CD4-positive, alpha-beta memory T cell (primary cell): ENCODE measurements at regions not wholly inside any gene's neighbourhood (a gene's known extent, or its start where the extent isn't known, plus 50 kb on each side); places are given as distances from the start of the nearest gene placed in this dataset.
"Not testable (repeated sequence)": the region's sequence is repeated elsewhere in the genome, so short reads cannot be mapped to it uniquely, and the experiment has no call there.

Experiments used
- CTCF ChIA-PET: fragments of 350-600 bp; sonication (Branson Sonifier 250); formaldehyde crosslinking; loops from one replicate; lab custom pipeline; 2021; ENCODE audit warnings: inconsistent platforms; ENCODE audit not compliant: partially characterized antibody; lab: Charles Lee
- POLR2A ChIA-PET: fragments of 350-600 bp; sonication (Branson Sonifier 250); formaldehyde crosslinking; loops from one replicate; lab custom pipeline; 2021; ENCODE audit not compliant: partially characterized antibody; lab: Charles Lee
- DNase-seq, 5 donors: peaks; one replicate each; pipeline versions ENCODE4 v3.0.0 to v3.0.0-alpha.2; 2020 to 2022; ENCODE audit warnings: mixed read lengths in 1 of 5
- H3K27ac ChIP-seq: one replicate; pipeline ENCODE4 v1.7.0; 2013; ENCODE audit warnings: low read depth, low read length
- H3K27me3 ChIP-seq: 2 replicates; pipeline ENCODE4 v1.7.0; 2013; ENCODE audit warnings: mild to moderate bottlenecking, low read length, moderate library complexity; ENCODE audit not compliant: insufficient read depth
- H3K36me3 ChIP-seq: 2 replicates; pipeline ENCODE4 v1.7.0; 2013; ENCODE audit warnings: mild to moderate bottlenecking, low read length, moderate library complexity; ENCODE audit not compliant: insufficient read depth
- H3K4me1 ChIP-seq: 2 replicates; pipeline ENCODE4 v1.7.0; 2013; ENCODE audit warnings: mild to moderate bottlenecking, low read length, moderate library complexity; ENCODE audit not compliant: insufficient read depth
- H3K4me3 ChIP-seq, 2 donors: one replicate each; pipeline ENCODE4 v1.7.0; 2013; ENCODE audit warnings: low read length in 2 of 2, mild to moderate bottlenecking in 1 of 2
- H3K9me3 ChIP-seq, 2 donors: one replicate each; pipeline ENCODE4 v1.7.0; 2013; ENCODE audit warnings: low read length in 2 of 2, control low read depth in 1 of 2; ENCODE audit not compliant: control insufficient read depth in 1 of 2
- H3K27ac Mint-ChIP-seq, 7 donors: one replicate each; pipeline ENCODE4 v1.8.0; 2020 to 2021; ENCODE audit warnings: mixed read lengths in 7 of 7, mild to moderate bottlenecking in 6 of 7, inconsistent platforms in 3 of 7, moderate library complexity in 3 of 7
- H3K27me3 Mint-ChIP-seq, 2 donors: one replicate each; pipeline ENCODE4 v1.8.0; 2020 to 2021; ENCODE audit warnings: mixed read lengths in 2 of 2
- H3K36me3 Mint-ChIP-seq, 2 donors: one replicate each; pipeline ENCODE4 v1.8.0; 2020 to 2021; ENCODE audit warnings: mixed read lengths in 2 of 2, inconsistent platforms in 1 of 2, mild to moderate bottlenecking in 1 of 2
- H3K4me1 Mint-ChIP-seq, 4 donors: one replicate each; pipeline ENCODE4 v1.8.0; 2020 to 2021; ENCODE audit warnings: mixed read lengths in 4 of 4, mild to moderate bottlenecking in 1 of 4
- H3K4me3 Mint-ChIP-seq, 8 donors: one replicate each; pipeline ENCODE4 v1.8.0; 2020 to 2021; ENCODE audit warnings: mixed read lengths in 8 of 8, mild to moderate bottlenecking in 7 of 8, moderate library complexity in 6 of 8, inconsistent platforms in 3 of 8
- H3K9me3 Mint-ChIP-seq, 8 donors: one replicate each; pipeline ENCODE4 v1.8.0; 2020 to 2021; ENCODE audit warnings: mixed read lengths in 8 of 8, mild to moderate bottlenecking in 5 of 8, inconsistent platforms in 3 of 8, moderate library complexity in 1 of 8
- intact Hi-C: fragments of 100-400 bp; cut with micrococcal nuclease; formaldehyde crosslinking; loops from one replicate; pipeline ENCODE4 v1.15.1; 2023

GRCh38 chr14:51366460-51366859, 126.4 kb downstream of the TMX1 start:
- H3K36me3 Mint-ChIP-seq, H3K9me3 Mint-ChIP-seq, intact Hi-C loops, H3K27me3 Mint-ChIP-seq, H3K4me3 ChIP-seq, H3K4me1 ChIP-seq, H3K27ac ChIP-seq, POLR2A ChIA-PET, H3K27ac Mint-ChIP-seq, CTCF ChIA-PET, H3K9me3 ChIP-seq, H3K36me3 ChIP-seq, H3K4me3 Mint-ChIP-seq, H3K4me1 Mint-ChIP-seq, H3K27me3 ChIP-seq, DNase-seq: not testable (repeated sequence)

GRCh38 chr14:51366866-51367599, 127.0 kb downstream of the TMX1 start:
- DNase-seq, POLR2A ChIA-PET, H3K27me3 Mint-ChIP-seq, H3K27ac ChIP-seq, H3K4me3 ChIP-seq, H3K4me3 Mint-ChIP-seq, H3K27me3 ChIP-seq, H3K4me1 ChIP-seq, H3K27ac Mint-ChIP-seq, CTCF ChIA-PET, H3K9me3 Mint-ChIP-seq, H3K36me3 Mint-ChIP-seq, H3K4me1 Mint-ChIP-seq, intact Hi-C loops, H3K9me3 ChIP-seq, H3K36me3 ChIP-seq: not testable (repeated sequence)

- H3K27me3 Mint-ChIP-seq = peaks cover 7 to 13% of the 10 kb centered on the region in 2 donors
- intact Hi-C loops = no loop called here
- ChIA-PET POLR2A (no interaction called here), CTCF (no interaction called here)
- Histone ChIP-seq H3K27me3 (no peaks in the 10 kb centered on the region), H3K27ac (no peak overlapping the region), H3K36me3 (no peaks in the 10 kb centered on the region), H3K4me1 (no peaks in the 10 kb centered on the region), H3K9me3 (no peaks in the 10 kb centered on the region), H3K4me3 (no peak overlapping the region)
- no peak for DNase-seq
- no peaks in the 10 kb centered on the region for H3K36me3 Mint-ChIP-seq
- H3K4me3 Mint-ChIP-seq = no peak overlapping the region
- H3K27ac Mint-ChIP-seq = no peak overlapping the region
- no peaks in the 10 kb centered on the region for H3K4me1 Mint-ChIP-seq
- H3K9me3 Mint-ChIP-seq = no peaks in the 10 kb centered on the region
These were observed 127.5 kb downstream of the TMX1 start for GRCh38 chr14:51367600-51367931.

DNA sequence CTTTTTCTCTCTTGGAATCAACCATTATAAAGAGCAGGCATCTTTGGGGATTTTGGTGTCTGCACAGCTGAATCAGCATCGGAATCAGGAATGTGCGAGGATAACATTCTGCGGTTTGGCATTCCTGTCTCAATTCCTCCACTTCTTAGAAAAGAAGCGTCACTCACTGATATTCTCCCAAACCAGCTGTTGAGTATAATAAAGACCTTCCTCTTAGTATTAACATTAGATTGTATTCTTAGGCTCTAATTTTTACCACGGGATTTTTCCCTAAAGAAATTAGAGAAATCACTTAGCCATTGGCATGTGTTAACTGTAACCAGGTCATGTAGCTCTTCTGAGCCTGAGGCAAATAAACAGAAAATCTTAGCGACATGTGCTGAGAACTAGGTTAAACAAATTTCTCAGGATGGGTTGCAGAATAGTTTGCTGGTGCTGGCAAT, 128.7 kb downstream of the TMX1 start:
- Mint-ChIP-seq H3K4me1 (no peaks in the 10 kb centered on the region), H3K27ac (no peak overlapping the region), H3K9me3 (no peaks in the 10 kb centered on the region), H3K27me3 (peaks cover 7 to 13% of the 10 kb centered on the region in 2 donors), H3K4me3 (no peak overlapping the region), H3K36me3 (no peaks in the 10 kb centered on the region)
- DNase-seq = no peak
- POLR2A ChIA-PET = no interaction called here
- H3K4me3 ChIP-seq = no peak overlapping the region
- no peaks in the 10 kb centered on the region for H3K36me3 ChIP-seq
- no peaks in the 10 kb centered on the region for H3K4me1 ChIP-seq
- H3K27me3 ChIP-seq = no peaks in the 10 kb centered on the region
- H3K27ac ChIP-seq = no peak overlapping the region
- CTCF ChIA-PET = interaction anchor here (1.3 kb wide), 1 partner anchor 15 kb away, joined by 3 read pairs; no protein-coding TSS in a partner anchor
- no peaks in the 10 kb centered on the region for H3K9me3 ChIP-seq
- intact Hi-C loops = no loop called here

GRCh38 chr14:51369814-51370213, 129.8 kb downstream of the TMX1 start:
- ChIA-PET POLR2A (no interaction called here), CTCF (interaction anchor here (1.3 to 1.7 kb wide), 3 partner anchors 14 to 410 kb away, joined by 3 to 4 read pairs (median 3); no protein-coding TSS in a partner anchor)
- Histone ChIP-seq H3K27me3 (no peaks in the 10 kb centered on the region), H3K36me3 (no peaks in the 10 kb centered on the region), H3K4me1 (no peaks in the 10 kb centered on the region), H3K9me3 (no peaks in the 10 kb centered on the region), H3K4me3 (no peak overlapping the region), H3K27ac (no peak overlapping the region)
- Mint-ChIP-seq H3K4me1 (no peaks in the 10 kb centered on the region), H3K36me3 (no peaks in the 10 kb centered on the region), H3K4me3 (no peak overlapping the region), H3K27ac (no peak overlapping the region), H3K9me3 (no peaks in the 10 kb centered on the region), H3K27me3 (peaks cover 7 to 13% of the 10 kb centered on the region in 2 donors)
- intact Hi-C loops = loop anchor here (1.0 kb wide), 1 partner anchor 410 kb away; no protein-coding TSS in a partner anchor
- DNase-seq = no peak

DNA sequence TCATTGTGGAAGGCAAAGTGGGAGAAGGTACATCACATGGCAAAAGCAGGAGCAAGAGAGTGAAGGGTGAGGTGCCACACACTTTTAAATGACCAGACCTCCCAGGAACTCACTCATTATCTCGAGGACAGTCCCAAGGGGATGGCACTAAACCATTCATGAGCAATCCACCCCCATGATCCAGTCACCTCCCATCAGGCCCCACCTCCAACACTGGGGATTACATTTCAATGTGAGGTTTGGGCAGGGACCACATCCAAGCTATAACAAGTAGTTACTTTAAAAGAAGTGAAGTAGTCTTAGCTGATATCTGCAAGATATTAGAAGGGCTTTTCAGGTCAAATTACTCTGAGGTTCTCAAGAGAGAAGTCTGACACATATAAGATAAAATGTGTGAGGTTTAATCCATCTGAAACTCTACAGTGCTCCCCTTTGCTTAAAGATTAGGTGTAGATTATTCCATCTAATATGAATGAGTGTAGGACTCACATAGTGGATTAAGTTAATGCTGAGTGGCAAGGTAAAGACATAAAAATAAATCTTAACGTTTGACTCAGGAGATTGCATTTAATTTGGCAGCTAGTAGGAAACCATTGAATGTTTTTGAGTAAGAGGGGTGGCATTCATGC, 130.8 kb downstream of the TMX1 start:
- no peaks in the 10 kb centered on the region for H3K9me3 Mint-ChIP-seq
- Histone ChIP-seq H3K4me3 (no peak overlapping the region), H3K27ac (no peak overlapping the region), H3K36me3 (no peaks in the 10 kb centered on the region), H3K27me3 (no peaks in the 10 kb centered on the region), H3K9me3 (no peaks in the 10 kb centered on the region), H3K4me1 (no peaks in the 10 kb centered on the region)
- H3K4me3 Mint-ChIP-seq = no peak overlapping the region
- no peaks in the 10 kb centered on the region for H3K36me3 Mint-ChIP-seq
- H3K27me3 Mint-ChIP-seq = peaks cover 7 to 13% of the 10 kb centered on the region in 2 donors
- ChIA-PET CTCF (interaction anchor here (0.6 to 1.7 kb wide), 3 partner anchors 406 to 510 kb away, joined by 3 to 4 read pairs (median 3); no protein-coding TSS in a partner anchor), POLR2A (no interaction called here)
- H3K4me1 Mint-ChIP-seq = no peaks in the 10 kb centered on the region
- H3K27ac Mint-ChIP-seq = no peak overlapping the region
- intact Hi-C loops = loop anchor here (1.0 kb wide), 1 partner anchor 409 kb away; no protein-coding TSS in a partner anchor
- no peak for DNase-seq

DNA sequence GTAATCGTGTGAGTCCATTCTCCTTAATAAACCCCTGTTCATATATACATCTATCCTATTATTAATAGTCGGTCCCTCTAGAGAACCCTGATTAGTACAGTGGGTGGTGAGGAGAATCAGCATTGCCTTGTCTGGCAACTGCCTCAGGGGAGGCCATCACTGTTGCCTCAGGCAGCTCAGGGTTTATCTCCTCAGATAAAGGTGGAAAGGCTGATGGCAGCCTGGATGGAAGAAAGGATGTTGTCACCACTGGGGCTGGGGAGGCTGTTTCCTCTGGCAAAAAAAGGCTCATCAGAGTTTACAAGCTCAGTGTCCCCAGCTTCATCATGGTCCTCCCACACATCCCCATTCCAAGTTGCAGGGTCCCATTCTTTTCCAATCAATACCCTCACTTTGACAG, 137.1 kb downstream of the TMX1 start:
- POLR2A ChIA-PET, H3K4me3 ChIP-seq, DNase-seq, H3K9me3 Mint-ChIP-seq, H3K4me1 ChIP-seq, intact Hi-C loops, H3K27ac ChIP-seq, H3K27ac Mint-ChIP-seq, H3K9me3 ChIP-seq, H3K4me3 Mint-ChIP-seq, H3K36me3 Mint-ChIP-seq, H3K27me3 Mint-ChIP-seq, H3K4me1 Mint-ChIP-seq, H3K36me3 ChIP-seq, H3K27me3 ChIP-seq: not testable (repeated sequence)
- CTCF ChIA-PET = interaction anchor here (1.7 kb wide), 1 partner anchor 10 kb away, joined by 4 read pairs; no protein-coding TSS in a partner anchor
